Gastroesophageal sphincter (tissue), 4 donors: ENCODE measurements at regions not wholly inside any gene's neighbourhood (a gene's known extent, or its start where the extent isn't known, plus 50 kb on each side); places are given as distances from the start of the nearest gene placed in this dataset.

ENCODE experiments used
- ATAC-seq: fragments of 150-250 bp; one replicate; pipeline ENCODE4 v1.9.1; 2016; ENCODE audit warnings: mild to moderate bottlenecking, moderate library complexity
- H3K27ac ChIP-seq, 4 donors: fragments of 200-600 bp; sonication (generic) in 3 of 4; 1 replicate in 3 of 4; 2 replicates in 1 of 4; pipeline ENCODE4 v1.5.1; 2016 to 2019
- H3K27me3 ChIP-seq: fragments of 200-600 bp; sonication (generic); one replicate; pipeline ENCODE4 v1.5.1; 2019
- H3K36me3 ChIP-seq, 2 donors: fragments of 200-600 bp; sonication (generic); one replicate each; pipeline ENCODE4 v1.5.1; 2019; ENCODE audit warnings: control low read depth in 1 of 2
- H3K4me1 ChIP-seq, 3 donors: fragments of 200-600 bp; sonication (generic); 1 replicate in 2 of 3; 2 replicates in 1 of 3; pipeline ENCODE4 v1.5.1; 2016 to 2019; ENCODE audit warnings: control low read depth in 2 of 3
- H3K4me3 ChIP-seq, 2 donors: fragments of 200-600 bp; sonication (generic); one replicate each; pipeline ENCODE4 v1.5.1; 2019; ENCODE audit warnings: mild to moderate bottlenecking in 1 of 2, moderate library complexity in 1 of 2
- H3K9me3 ChIP-seq, 3 donors: fragments of 200-600 bp; sonication (generic); one replicate each; pipeline ENCODE4 v1.5.1; 2017 to 2019; ENCODE audit warnings: control low read depth in 2 of 3
- CTCF ChIP-seq, 4 experiments: fragments of 200-600 bp in 2 of 4; fragments of 450-650 bp in 2 of 4; sonication (generic) in 1 of 4; IDR thresholded peaks; one replicate each; pipeline ENCODE4 v1.5.1; 2017 to 2019; ENCODE audit warnings: antibody characterized with exemption in 4 of 4, mild to moderate bottlenecking in 2 of 4, moderate library complexity in 2 of 4
- EP300 ChIP-seq: sonication (generic); formaldehyde crosslinking; IDR thresholded peaks from one replicate; pipeline ENCODE4 v1.6.1; 2017; ENCODE audit warnings: antibody characterized with exemption, mild to moderate bottlenecking
- POLR2A ChIP-seq, 2 donors: fragments of 450-650 bp; IDR thresholded peaks; one replicate each; pipeline ENCODE4 v1.6.1; 2017; ENCODE audit warnings: antibody characterized with exemption in 2 of 2, mild to moderate bottlenecking in 2 of 2, moderate library complexity in 1 of 2
- POLR2AphosphoS5 ChIP-seq: sonication (generic); formaldehyde crosslinking; IDR thresholded peaks from one replicate; pipeline ENCODE4 v1.6.1; 2017; ENCODE audit warnings: antibody characterized with exemption
- WGBS, 2 donors: methylation state at CpG; one replicate each; pipeline ENCODE4 v1.1.5; 2018; ENCODE audit warnings: low coverage in 1 of 2; 5-methylcytosine and 5-hydroxymethylcytosine counted together

GRCh38 chr2:58533376-58533775 lies 292.3 kb upstream of the FANCL start:
- no peak for ATAC-seq
- H3K27ac ChIP-seq, result no peak overlapping the region
- 85 to 92% methylated on average over 1 to 2 of the region's 3 CpGs for WGBS, 2 donors

GRCh38 chr2:58532641-58533040 lies 291.5 kb upstream of the FANCL start:
- no peak overlapping the region for H3K27ac ChIP-seq
- 83 to 100% methylated on average over 1 to 2 of the region's 3 CpGs for WGBS, 2 donors
- ATAC-seq, result no peak
- no peak overlapping the region for H3K4me3 ChIP-seq
- TF ChIP-seq POLR2A (IDR thresholded peaks at IDR 0.05) (no peak), POLR2AphosphoS5 (no peak), EP300 (no peak), CTCF (IDR thresholded peaks at IDR 0.05) (no peak)
- no peaks in the 10 kb centered on the region for H3K9me3 ChIP-seq
- H3K27me3 ChIP-seq, result no peaks in the 10 kb centered on the region
- no peaks in the 10 kb centered on the region for H3K36me3 ChIP-seq
- peaks cover 0 to 5% (median 0%) of the 10 kb centered on the region in 3 donors for H3K4me1 ChIP-seq

More at GRCh38 chr2:58533376-58533775, 292.3 kb upstream of the FANCL start:
- Histone ChIP-seq H3K4me3 (no peak overlapping the region), H3K27me3 (no peaks in the 10 kb centered on the region), H3K36me3 (no peaks in the 10 kb centered on the region), H3K4me1 (no peaks in the 10 kb centered on the region), H3K9me3 (no peaks in the 10 kb centered on the region)
- TF ChIP-seq POLR2A (IDR thresholded peaks at IDR 0.05) (no peak), POLR2AphosphoS5 (no peak), CTCF (IDR thresholded peaks at IDR 0.05) (no peak), EP300 (no peak)

GRCh38 chr2:58527647-58528046 lies 286.5 kb upstream of the FANCL start:
- no peaks in the 10 kb centered on the region for H3K36me3 ChIP-seq
- ATAC-seq, result no peak
- no peaks in the 10 kb centered on the region for H3K9me3 ChIP-seq
- no peak for TF ChIP-seq POLR2A (IDR thresholded peaks at IDR 0.05)
- no peak for TF ChIP-seq EP300
- TF ChIP-seq CTCF (IDR thresholded peaks at IDR 0.05), result no peak
- no peak for TF ChIP-seq POLR2AphosphoS5
- H3K27ac ChIP-seq, result no peak overlapping the region
- no peak overlapping the region for H3K4me3 ChIP-seq
- H3K27me3 ChIP-seq, result no peaks in the 10 kb centered on the region
- H3K4me1 ChIP-seq, result peaks cover 0 to 8% (median 0%) of the 10 kb centered on the region in 3 donors
- WGBS, 2 donors, result 37 to 56% methylated on average over 3 of the region's 3 CpGs

- 26 to 32% methylated on average over 4 to 7 of the region's 7 CpGs for WGBS, 2 donors
- no peak for TF ChIP-seq POLR2A (IDR thresholded peaks at IDR 0.05)
- TF ChIP-seq CTCF (IDR thresholded peaks at IDR 0.05), result no peak
- TF ChIP-seq EP300, result no peak
- no peak for TF ChIP-seq POLR2AphosphoS5
- H3K27ac ChIP-seq, result no peak overlapping the region
- H3K4me3 ChIP-seq, result no peak overlapping the region
- H3K36me3 ChIP-seq, result no peaks in the 10 kb centered on the region
- H3K27me3 ChIP-seq, result no peaks in the 10 kb centered on the region
- no peak for ATAC-seq
- H3K9me3 ChIP-seq, result no peaks in the 10 kb centered on the region
- H3K4me1 ChIP-seq, result peaks cover 0 to 14% (median 3%) of the 10 kb centered on the region in 3 donors
These were observed 280.9 kb upstream of the FANCL start for GRCh38 chr2:58521803-58522554.

GRCh38 chr2:58520903-58521302 lies 279.8 kb upstream of the FANCL start:
- Histone ChIP-seq H3K27ac (no peak overlapping the region), H3K27me3 (no peaks in the 10 kb centered on the region), H3K4me3 (no peak overlapping the region), H3K36me3 (no peaks in the 10 kb centered on the region), H3K4me1 (peaks cover 0 to 14% (median 3%) of the 10 kb centered on the region in 3 donors), H3K9me3 (no peaks in the 10 kb centered on the region)
- WGBS, 2 donors, result 74 to 88% methylated on average over 3 of the region's 3 CpGs
- TF ChIP-seq POLR2A (IDR thresholded peaks at IDR 0.05) (no peak), EP300 (no peak), POLR2AphosphoS5 (no peak), CTCF (IDR thresholded peaks at IDR 0.05) (no peak)
- no peak for ATAC-seq
